OCI-LY7 (cell line): ENCODE measurements at regions not wholly inside any gene's neighbourhood (a gene's known extent, or its start where the extent isn't known, plus 50 kb on each side); places are given as distances from the start of the nearest gene placed in this dataset.
"Not testable (repeated sequence)": the region's sequence is repeated elsewhere in the genome, so short reads cannot be mapped to it uniquely, and the experiment has no call there.

Experiments used
- BruUV-seq: library from RNA; stranded (reverse); fragments of 400-500 nt; replicated peaks from 2 replicates; lab custom pipeline; 2021; lab: Mats Ljungman, UMichigan
- CTCF ChIA-PET: fragments of 300-600 bp; sonication (Branson Sonifier 250); formaldehyde crosslinking; loops from one replicate; lab custom pipeline; 2022; ENCODE audit warnings: antibody characterized with exemption; ENCODE audit not compliant: unreplicated experiment; lab: Charles Lee
- POLR2A ChIA-PET: fragments of 300-600 bp; sonication (Branson Sonifier 250); formaldehyde crosslinking; loops from one replicate; lab custom pipeline; 2022; ENCODE audit warnings: antibody characterized with exemption; lab: Charles Lee
- DNase-seq: peaks from one replicate; pipeline ENCODE4 v3.0.0-alpha.2; 2015; ENCODE audit warnings: low spot score
- H2AFZ ChIP-seq: fragments of 200-600 bp; sonication (generic), shearing (Covaris generic); 2 replicates; pipeline ENCODE4 v1.6.1; 2014; ENCODE audit warnings: mild to moderate bottlenecking, antibody characterized with exemption, low read length, moderate library complexity
- H3K27ac ChIP-seq: fragments of 200-600 bp; sonication (generic); 2 replicates; pipeline ENCODE4 v1.5.1; 2014; ENCODE audit warnings: mixed run types, low read depth, mild to moderate bottlenecking, moderate library complexity, low read length, inconsistent platforms; ENCODE audit not compliant: poor library complexity, severe bottlenecking
- H3K36me3 ChIP-seq: fragments of 200-600 bp; sonication (generic); 2 replicates; pipeline ENCODE4 v1.6.1; 2014; ENCODE audit warnings: mild to moderate bottlenecking, antibody characterized with exemption, low read length, moderate library complexity, mixed read lengths; ENCODE audit not compliant: insufficient read depth
- H3K4me1 ChIP-seq: fragments of 200-600 bp; sonication (generic); 2 replicates; pipeline ENCODE4 v1.5.1; 2014; ENCODE audit warnings: mild to moderate bottlenecking, low read length; ENCODE audit not compliant: insufficient read depth, poor library complexity, severe bottlenecking
- H3K4me2 ChIP-seq: fragments of 200-600 bp; sonication (generic); 2 replicates; pipeline ENCODE4 v1.6.1; 2014; ENCODE audit warnings: mild to moderate bottlenecking, low read length
- H3K4me3 ChIP-seq: fragments of 200-600 bp; sonication (generic); 2 replicates; pipeline ENCODE4 v1.5.1; 2014; ENCODE audit warnings: mild to moderate bottlenecking, low read depth, low read length; ENCODE audit not compliant: poor library complexity, severe bottlenecking
- H3K79me2 ChIP-seq: fragments of 200-600 bp; sonication (generic); 2 replicates; pipeline ENCODE4 v1.6.1; 2016; ENCODE audit warnings: low read depth, mild to moderate bottlenecking, low read length, moderate library complexity, mixed read lengths; ENCODE audit not compliant: insufficient read depth
- H3K9me2 ChIP-seq: fragments of 200-600 bp; sonication (generic); 2 replicates; pipeline ENCODE4 v1.6.1; 2016; ENCODE audit warnings: mild to moderate bottlenecking, low read length, mixed read lengths; ENCODE audit not compliant: insufficient read depth
- H3K9me3 ChIP-seq: fragments of 200-600 bp; sonication (generic); 2 replicates; pipeline ENCODE4 v1.6.1; 2014; ENCODE audit warnings: mild to moderate bottlenecking, mixed run types, low read length, mixed read lengths
- H4K20me1 ChIP-seq: fragments of 200-600 bp; sonication (generic); 2 replicates; pipeline ENCODE4 v1.6.1; 2014; ENCODE audit warnings: mild to moderate bottlenecking, antibody characterized with exemption, low read length, moderate library complexity, mixed read lengths; ENCODE audit not compliant: insufficient read depth
- CTCF ChIP-seq: fragments of 200-600 bp; sonication (generic); conservative IDR thresholded peaks from 2 replicates; pipeline ENCODE4 v1.5.1; 2014; ENCODE audit warnings: mild to moderate bottlenecking, antibody characterized with exemption, low read length, moderate library complexity, mixed read lengths
- EZH2phosphoT487 ChIP-seq: fragments of 200-600 bp; sonication (generic); IDR thresholded peaks from 2 replicates; pipeline ENCODE4 v1.6.1; 2018; ENCODE audit warnings: low read depth, borderline replicate concordance, mild to moderate bottlenecking, mixed run types, antibody characterized with exemption, low read length, moderate library complexity, mixed read lengths
- intact Hi-C: fragments of 100-400 bp; cut with micrococcal nuclease; formaldehyde crosslinking; loops from one replicate; pipeline ENCODE4 v1.10.0; 2022; ENCODE audit not compliant: unreplicated experiment

DNA sequence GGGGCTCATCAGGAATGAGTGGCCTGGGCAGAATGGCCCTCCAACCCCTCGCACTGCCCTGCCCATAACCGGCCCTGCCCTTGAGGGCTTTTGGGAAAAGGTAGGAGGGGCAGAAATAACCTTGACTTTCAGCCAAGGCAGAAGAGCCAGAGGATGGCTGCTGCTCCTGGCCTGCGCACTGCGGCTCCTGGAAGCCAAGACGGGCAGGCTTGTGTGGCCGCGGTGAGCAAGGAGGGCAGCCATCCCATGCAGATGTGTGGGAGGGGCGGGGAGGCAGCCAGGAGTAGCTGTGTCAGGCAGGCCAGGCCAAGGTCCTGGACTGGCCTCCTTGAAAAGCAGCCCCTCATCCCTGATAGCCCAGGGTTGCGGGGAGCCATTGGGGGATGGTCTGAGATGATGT lies 57.6 kb upstream of the URI1 start:
- CTCF ChIA-PET: no interaction called here
- no peak overlapping the region for H3K27ac ChIP-seq
- no peaks in the 10 kb centered on the region for H3K9me3 ChIP-seq
- DNase-seq: no peak
- POLR2A ChIA-PET: interaction anchor here (0.6 kb wide), 1 partner anchor 71 kb away, joined by 3 read pairs; no protein-coding TSS in a partner anchor
- H4K20me1 ChIP-seq: no peaks in the 10 kb centered on the region
- H3K36me3 ChIP-seq: no peaks in the 10 kb centered on the region
- no peaks in the 10 kb centered on the region for H3K79me2 ChIP-seq
- intact Hi-C loops: no loop called here
- H3K4me1 ChIP-seq: no peaks in the 10 kb centered on the region
- no peak overlapping the region for H2AFZ ChIP-seq
- TF ChIP-seq EZH2phosphoT487: no peak
- TF ChIP-seq CTCF: no peak
- H3K4me3 ChIP-seq: no peak overlapping the region
- no TSS peak for BruUV-seq
- H3K4me2 ChIP-seq: no peak overlapping the region
- H3K9me2 ChIP-seq: no peaks in the 10 kb centered on the region

- not testable (repeated sequence) for BruUV-seq
These were observed 55.9 kb upstream of the URI1 start for GRCh38 chr19:29886106-29886505.

GRCh38 chr19:29886586-29886985 lies 55.5 kb upstream of the URI1 start:
- BruUV-seq: no TSS peak
- CTCF ChIA-PET: no interaction called here

More at GRCh38 chr19:29886106-29886505, 55.9 kb upstream of the URI1 start:
- DNase-seq, H3K79me2 ChIP-seq, intact Hi-C loops, H3K4me3 ChIP-seq, H3K9me2 ChIP-seq, H3K9me3 ChIP-seq, H3K4me2 ChIP-seq, H4K20me1 ChIP-seq, H3K4me1 ChIP-seq, CTCF ChIA-PET, H3K27ac ChIP-seq, H2AFZ ChIP-seq, H3K36me3 ChIP-seq, POLR2A ChIA-PET: not testable (repeated sequence)

More at GRCh38 chr19:29886586-29886985, 55.5 kb upstream of the URI1 start:
- TF ChIP-seq EZH2phosphoT487 (no peak), CTCF (no peak)
- POLR2A ChIA-PET: interaction anchor here (0.9 kb wide), 1 partner anchor 55 kb away, joined by 3 read pairs; no protein-coding TSS in a partner anchor
- Histone ChIP-seq H3K36me3 (no peaks in the 10 kb centered on the region), H3K27ac (no peak overlapping the region), H3K79me2 (no peaks in the 10 kb centered on the region), H3K4me3 (no peak overlapping the region), H3K9me2 (no peaks in the 10 kb centered on the region), H3K9me3 (no peaks in the 10 kb centered on the region), H4K20me1 (no peaks in the 10 kb centered on the region), H3K4me2 (no peak overlapping the region), H3K4me1 (no peaks in the 10 kb centered on the region), H2AFZ (no peak overlapping the region)
- intact Hi-C loops: no loop called here
- no peak for DNase-seq
